ENCODE measurements at regions not wholly inside any gene's neighbourhood (a gene's known extent, or its start where the extent isn't known, plus 50 kb on each side); places are given as distances from the start of the nearest gene placed in this dataset.

- Mint-ChIP-seq H3K4me3 (no peak overlapping the region), H3K27ac (no peak overlapping the region), H3K36me3 (no peaks in the 10 kb centered on the region), H3K27me3 (no peaks in the 10 kb centered on the region), H3K9me3 (no peaks in the 10 kb centered on the region), H3K4me1 (ENCODE audit: unreplicated experiment) (no peaks in the 10 kb centered on the region)
- no peak for TF ChIP-seq CTCF (conservative IDR thresholded peaks at IDR 0.05)
- DNase-seq (ENCODE audit: extremely low spot score, unreplicated experiment), result no peak
These were observed 144.8 kb upstream of the GULP1 start for GRCh38 chr2:188146888-188147287.

GRCh38 chr2:188151670-188152069 is 140.0 kb upstream of the GULP1 start:
- no peak overlapping the region for H3K27ac Mint-ChIP-seq
- no peaks in the 10 kb centered on the region for H3K9me3 Mint-ChIP-seq
- no peaks in the 10 kb centered on the region for H3K36me3 Mint-ChIP-seq
- no peak for DNase-seq (ENCODE audit: extremely low spot score, unreplicated experiment)
- H3K4me3 Mint-ChIP-seq, result no peak overlapping the region
- no peak for TF ChIP-seq CTCF (conservative IDR thresholded peaks at IDR 0.05)
- H3K27me3 Mint-ChIP-seq, result no peaks in the 10 kb centered on the region
- H3K4me1 Mint-ChIP-seq (ENCODE audit: unreplicated experiment), result no peaks in the 10 kb centered on the region

- Mint-ChIP-seq H3K27ac (no peak overlapping the region), H3K9me3 (no peaks in the 10 kb centered on the region), H3K4me1 (ENCODE audit: unreplicated experiment) (no peaks in the 10 kb centered on the region), H3K4me3 (no peak overlapping the region), H3K36me3 (no peaks in the 10 kb centered on the region), H3K27me3 (no peaks in the 10 kb centered on the region)
- no peak for DNase-seq (ENCODE audit: extremely low spot score, unreplicated experiment)
- no peak for TF ChIP-seq CTCF (conservative IDR thresholded peaks at IDR 0.05)
These were observed 133.2 kb upstream of the GULP1 start for GRCh38 chr2:188158337-188159100.

- Mint-ChIP-seq H3K4me3 (no peak overlapping the region), H3K27me3 (no peaks in the 10 kb centered on the region), H3K36me3 (no peaks in the 10 kb centered on the region), H3K4me1 (ENCODE audit: unreplicated experiment) (no peaks in the 10 kb centered on the region), H3K27ac (no peak overlapping the region), H3K9me3 (no peaks in the 10 kb centered on the region)
- TF ChIP-seq CTCF (conservative IDR thresholded peaks at IDR 0.05), result no peak
- DNase-seq (ENCODE audit: extremely low spot score, unreplicated experiment), result no peak
These were observed 132.2 kb upstream of the GULP1 start for GRCh38 chr2:188159484-188159883.

GRCh38 chr2:188170356-188170755 is 121.3 kb upstream of the GULP1 start:
- no peak overlapping the region for H3K4me3 Mint-ChIP-seq
- H3K27ac Mint-ChIP-seq, result no peak overlapping the region
- H3K36me3 Mint-ChIP-seq, result no peaks in the 10 kb centered on the region
- no peak for DNase-seq (ENCODE audit: extremely low spot score, unreplicated experiment)
- TF ChIP-seq CTCF (conservative IDR thresholded peaks at IDR 0.05), result no peak
- no peaks in the 10 kb centered on the region for H3K27me3 Mint-ChIP-seq
- H3K9me3 Mint-ChIP-seq, result peaks cover 3% of the 10 kb centered on the region
- H3K4me1 Mint-ChIP-seq (ENCODE audit: unreplicated experiment), result no peaks in the 10 kb centered on the region

Data from type B pancreatic cell (in vitro differentiated cells).